WTC11 (cell line): ENCODE measurements at regions not wholly inside any gene's neighbourhood (a gene's known extent, or its start where the extent isn't known, plus 50 kb on each side); places are given as distances from the start of the nearest gene placed in this dataset.

ENCODE experiments used
- ATAC-seq: fragments of 200-7000 bp; cut with Tn5 transposase; 2 replicates; pipeline ENCODE4 v1.10.0; 2021; ENCODE audit warnings: mild to moderate bottlenecking, moderate library complexity
- CTCF ChIA-PET: fragments of 300-600 bp; sonication (Branson Sonifier 250); formaldehyde crosslinking; loops from one replicate; lab custom pipeline; 2021; ENCODE audit warnings: antibody characterized with exemption; lab: Charles Lee
- POLR2A ChIA-PET: fragments of 350-600 bp; sonication (Branson Sonifier 250); formaldehyde crosslinking; loops from one replicate; lab custom pipeline; 2021; ENCODE audit warnings: antibody characterized with exemption; lab: Charles Lee
- DNase-seq: peaks from one replicate; pipeline ENCODE4 v3.0.0; 2021; ENCODE audit warnings: low spot score
- H3K27ac Mint-ChIP-seq: 2 replicates; pipeline ENCODE4 v1.8.0; 2021; ENCODE audit warnings: mixed read lengths
- H3K27me3 Mint-ChIP-seq: 2 replicates; pipeline ENCODE4 v1.8.0; 2021; ENCODE audit warnings: low read depth, mild to moderate bottlenecking, moderate library complexity, mixed read lengths
- H3K36me3 Mint-ChIP-seq: 2 replicates; pipeline ENCODE4 v1.8.0; 2021; ENCODE audit warnings: mixed read lengths
- H3K4me1 Mint-ChIP-seq: 2 replicates; pipeline ENCODE4 v1.8.0; 2022; ENCODE audit warnings: mixed read lengths
- H3K4me3 Mint-ChIP-seq: 2 replicates; pipeline ENCODE4 v1.8.0; 2021; ENCODE audit warnings: mild to moderate bottlenecking, moderate library complexity, mixed read lengths
- H3K9me3 Mint-ChIP-seq: 2 replicates; pipeline ENCODE4 v1.8.0; 2021; ENCODE audit warnings: mixed read lengths
- ATF2 ChIP-seq: sonication (generic); formaldehyde crosslinking; IDR thresholded peaks from 2 replicates; pipeline ENCODE4 v1.8.1; 2022; ENCODE audit warnings: low read depth, missing genetic modification reagents, borderline replicate concordance
- ESRRA ChIP-seq: sonication (generic); formaldehyde crosslinking; IDR thresholded peaks from 2 replicates; pipeline ENCODE4 v1.8.1; 2022; ENCODE audit warnings: mild to moderate bottlenecking, missing genetic modification reagents, borderline replicate concordance
- FOXK1 ChIP-seq: sonication (generic); formaldehyde crosslinking; IDR thresholded peaks from 2 replicates; pipeline ENCODE4 v1.8.0; 2022; ENCODE audit warnings: mild to moderate bottlenecking, moderate library complexity, missing genetic modification reagents
- MYBL2 ChIP-seq: sonication (generic); formaldehyde crosslinking; IDR thresholded peaks from 2 replicates; pipeline ENCODE4 v1.8.1; 2023; ENCODE audit warnings: mild to moderate bottlenecking, moderate library complexity, missing genetic modification reagents
- PRRX2 ChIP-seq: fragments of 250-450 bp; sonication (Bioruptor Pico); IDR thresholded peaks from 2 replicates; pipeline ENCODE4 v1.8.0; 2021; ENCODE audit warnings: mild to moderate bottlenecking
- RELA ChIP-seq: sonication (generic); formaldehyde crosslinking; IDR thresholded peaks from 2 replicates; pipeline ENCODE4 v1.8.1; 2022; ENCODE audit warnings: missing genetic modification reagents, mild to moderate bottlenecking, borderline replicate concordance
- RORB ChIP-seq: fragments of 250-450 bp; sonication (Bioruptor Pico); IDR thresholded peaks from 2 replicates; pipeline ENCODE4 v1.9.0; 2021; ENCODE audit warnings: mild to moderate bottlenecking
- SMAD3 ChIP-seq: sonication (generic); formaldehyde crosslinking; IDR thresholded peaks from 2 replicates; pipeline ENCODE4 v1.8.0; 2022; ENCODE audit warnings: missing genetic modification reagents, mild to moderate bottlenecking, borderline replicate concordance
- TEAD4 ChIP-seq: sonication (generic); formaldehyde crosslinking; IDR thresholded peaks from 2 replicates; pipeline ENCODE4 v1.8.0; 2022; ENCODE audit warnings: mild to moderate bottlenecking, missing genetic modification reagents
- ZNF281 ChIP-seq: sonication (generic); formaldehyde crosslinking; IDR thresholded peaks from 2 replicates; pipeline ENCODE4 v1.8.0; 2023; ENCODE audit warnings: mild to moderate bottlenecking, missing genetic modification reagents
- TF ChIP-seq, protein P1 (sequence below): fragments of 250-450 bp; sonication (Bioruptor Pico); IDR thresholded peaks from 2 replicates; pipeline ENCODE4 v2.1.2; 2022; ENCODE audit warnings: mild to moderate bottlenecking, moderate library complexity
- TF ChIP-seq, protein P2 (sequence below): sonication (generic); formaldehyde crosslinking; IDR thresholded peaks from 2 replicates; pipeline ENCODE4 v1.8.1; 2023; ENCODE audit warnings: mild to moderate bottlenecking, missing genetic modification reagents, borderline replicate concordance
- TF ChIP-seq, protein P3 (sequence below): sonication (generic); formaldehyde crosslinking; IDR thresholded peaks from 2 replicates; pipeline ENCODE4 v1.8.0; 2022; ENCODE audit warnings: mild to moderate bottlenecking, missing genetic modification reagents
- TF ChIP-seq, protein P4 (sequence below): sonication (generic); formaldehyde crosslinking; IDR thresholded peaks from 2 replicates; pipeline ENCODE4 v1.8.1; 2022; ENCODE audit warnings: missing genetic modification reagents, borderline replicate concordance

- TF ChIP-seq, protein P1, sequence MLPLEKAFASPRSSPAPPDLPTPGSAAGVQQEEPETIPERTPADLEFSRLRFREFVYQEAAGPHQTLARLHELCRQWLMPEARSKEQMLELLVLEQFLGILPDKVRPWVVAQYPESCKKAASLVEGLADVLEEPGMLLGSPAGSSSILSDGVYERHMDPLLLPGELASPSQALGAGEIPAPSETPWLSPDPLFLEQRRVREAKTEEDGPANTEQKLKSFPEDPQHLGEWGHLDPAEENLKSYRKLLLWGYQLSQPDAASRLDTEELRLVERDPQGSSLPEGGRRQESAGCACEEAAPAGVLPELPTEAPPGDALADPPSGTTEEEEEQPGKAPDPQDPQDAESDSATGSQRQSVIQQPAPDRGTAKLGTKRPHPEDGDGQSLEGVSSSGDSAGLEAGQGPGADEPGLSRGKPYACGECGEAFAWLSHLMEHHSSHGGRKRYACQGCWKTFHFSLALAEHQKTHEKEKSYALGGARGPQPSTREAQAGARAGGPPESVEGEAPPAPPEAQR (CRISPR knock-in tag): no peak
- no peak for TF ChIP-seq RORB (CRISPR knock-in tag)
- no peak for TF ChIP-seq FOXK1 (CRISPR knock-in tag)
- TF ChIP-seq TEAD4 (CRISPR knock-in tag): no peak
- no peak for TF ChIP-seq SMAD3 (CRISPR knock-in tag)
- TF ChIP-seq, protein P2, sequence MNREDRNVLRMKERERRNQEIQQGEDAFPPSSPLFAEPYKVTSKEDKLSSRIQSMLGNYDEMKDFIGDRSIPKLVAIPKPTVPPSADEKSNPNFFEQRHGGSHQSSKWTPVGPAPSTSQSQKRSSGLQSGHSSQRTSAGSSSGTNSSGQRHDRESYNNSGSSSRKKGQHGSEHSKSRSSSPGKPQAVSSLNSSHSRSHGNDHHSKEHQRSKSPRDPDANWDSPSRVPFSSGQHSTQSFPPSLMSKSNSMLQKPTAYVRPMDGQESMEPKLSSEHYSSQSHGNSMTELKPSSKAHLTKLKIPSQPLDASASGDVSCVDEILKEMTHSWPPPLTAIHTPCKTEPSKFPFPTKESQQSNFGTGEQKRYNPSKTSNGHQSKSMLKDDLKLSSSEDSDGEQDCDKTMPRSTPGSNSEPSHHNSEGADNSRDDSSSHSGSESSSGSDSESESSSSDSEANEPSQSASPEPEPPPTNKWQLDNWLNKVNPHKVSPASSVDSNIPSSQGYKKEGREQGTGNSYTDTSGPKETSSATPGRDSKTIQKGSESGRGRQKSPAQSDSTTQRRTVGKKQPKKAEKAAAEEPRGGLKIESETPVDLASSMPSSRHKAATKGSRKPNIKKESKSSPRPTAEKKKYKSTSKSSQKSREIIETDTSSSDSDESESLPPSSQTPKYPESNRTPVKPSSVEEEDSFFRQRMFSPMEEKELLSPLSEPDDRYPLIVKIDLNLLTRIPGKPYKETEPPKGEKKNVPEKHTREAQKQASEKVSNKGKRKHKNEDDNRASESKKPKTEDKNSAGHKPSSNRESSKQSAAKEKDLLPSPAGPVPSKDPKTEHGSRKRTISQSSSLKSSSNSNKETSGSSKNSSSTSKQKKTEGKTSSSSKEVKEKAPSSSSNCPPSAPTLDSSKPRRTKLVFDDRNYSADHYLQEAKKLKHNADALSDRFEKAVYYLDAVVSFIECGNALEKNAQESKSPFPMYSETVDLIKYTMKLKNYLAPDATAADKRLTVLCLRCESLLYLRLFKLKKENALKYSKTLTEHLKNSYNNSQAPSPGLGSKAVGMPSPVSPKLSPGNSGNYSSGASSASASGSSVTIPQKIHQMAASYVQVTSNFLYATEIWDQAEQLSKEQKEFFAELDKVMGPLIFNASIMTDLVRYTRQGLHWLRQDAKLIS (CRISPR knock-in tag): no peak
Observed at GRCh38 chr9:21576331-21577189, 94.4 kb upstream of the IFNE start (continued).

- H3K27me3 Mint-ChIP-seq: no peaks in the 10 kb centered on the region
- ATAC-seq (no peak), DNase-seq (no peak)
- no peak for TF ChIP-seq ESRRA (CRISPR knock-in tag)
- no peak for TF ChIP-seq RELA (CRISPR knock-in tag)
- TF ChIP-seq, protein P3, sequence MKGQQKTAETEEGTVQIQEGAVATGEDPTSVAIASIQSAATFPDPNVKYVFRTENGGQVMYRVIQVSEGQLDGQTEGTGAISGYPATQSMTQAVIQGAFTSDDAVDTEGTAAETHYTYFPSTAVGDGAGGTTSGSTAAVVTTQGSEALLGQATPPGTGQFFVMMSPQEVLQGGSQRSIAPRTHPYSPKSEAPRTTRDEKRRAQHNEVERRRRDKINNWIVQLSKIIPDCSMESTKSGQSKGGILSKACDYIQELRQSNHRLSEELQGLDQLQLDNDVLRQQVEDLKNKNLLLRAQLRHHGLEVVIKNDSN (CRISPR knock-in tag): no peak
- TF ChIP-seq MYBL2 (CRISPR knock-in tag): no peak
- no peak for TF ChIP-seq PRRX2 (CRISPR knock-in tag)
- TF ChIP-seq, protein P4, sequence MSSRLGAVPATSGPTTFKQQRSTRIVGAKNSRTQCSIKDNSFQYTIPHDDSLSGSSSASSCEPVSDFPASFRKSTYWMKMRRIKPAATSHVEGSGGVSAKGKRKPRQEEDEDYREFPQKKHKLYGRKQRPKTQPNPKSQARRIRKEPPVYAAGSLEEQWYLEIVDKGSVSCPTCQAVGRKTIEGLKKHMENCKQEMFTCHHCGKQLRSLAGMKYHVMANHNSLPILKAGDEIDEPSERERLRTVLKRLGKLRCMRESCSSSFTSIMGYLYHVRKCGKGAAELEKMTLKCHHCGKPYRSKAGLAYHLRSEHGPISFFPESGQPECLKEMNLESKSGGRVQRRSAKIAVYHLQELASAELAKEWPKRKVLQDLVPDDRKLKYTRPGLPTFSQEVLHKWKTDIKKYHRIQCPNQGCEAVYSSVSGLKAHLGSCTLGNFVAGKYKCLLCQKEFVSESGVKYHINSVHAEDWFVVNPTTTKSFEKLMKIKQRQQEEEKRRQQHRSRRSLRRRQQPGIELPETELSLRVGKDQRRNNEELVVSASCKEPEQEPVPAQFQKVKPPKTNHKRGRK (CRISPR knock-in tag): no peak
- TF ChIP-seq ATF2: no peak
- TF ChIP-seq ZNF281: no peak
- CTCF ChIA-PET: no interaction called here
- peaks cover 6% of the 10 kb centered on the region for H3K4me1 Mint-ChIP-seq
- no peak overlapping the region for H3K4me3 Mint-ChIP-seq
- H3K27ac Mint-ChIP-seq: no peak overlapping the region
- H3K9me3 Mint-ChIP-seq: no peaks in the 10 kb centered on the region
- H3K36me3 Mint-ChIP-seq: no peaks in the 10 kb centered on the region
- POLR2A ChIA-PET: no interaction called here
Observed at GRCh38 chr9:21579247-21579671, 97.1 kb upstream of the IFNE start.
